Upper lobe of left lung (tissue), 6 donors: ENCODE measurements at regions not wholly inside any gene's neighbourhood (a gene's known extent, or its start where the extent isn't known, plus 50 kb on each side); places are given as distances from the start of the nearest gene placed in this dataset.

Experiments used
- ATAC-seq, 2 donors: fragments of 200-7000 bp; cut with Tn5 transposase; one replicate each; pipeline ENCODE4 v1.9.1; 2022; ENCODE audit warnings: mild to moderate bottlenecking in 2 of 2, moderate library complexity in 2 of 2; ENCODE audit not compliant: low FRiP score in 2 of 2
- DNase-seq, 2 donors: peaks; one replicate each; pipeline ENCODE4 v3.0.0-alpha.2; 2019 to 2020
- H3K27ac ChIP-seq, 4 donors: fragments of 200-600 bp; sonication (generic); one replicate each; pipeline ENCODE4 v1.5.1; 2016 to 2019
- H3K27me3 ChIP-seq, 4 donors: fragments of 200-600 bp; sonication (generic); one replicate each; pipeline ENCODE4 v1.5.1; 2017 to 2019
- H3K36me3 ChIP-seq, 4 donors: fragments of 200-600 bp; sonication (generic); one replicate each; pipeline ENCODE4 v1.5.1; 2016 to 2019
- H3K4me1 ChIP-seq, 4 donors: fragments of 200-600 bp; sonication (generic); one replicate each; pipeline ENCODE4 v1.5.1; 2018 to 2019
- H3K4me3 ChIP-seq, 4 donors: fragments of 200-600 bp; sonication (generic); one replicate each; pipeline ENCODE4 v1.5.1; 2017 to 2019; ENCODE audit warnings: mild to moderate bottlenecking in 2 of 4, moderate library complexity in 1 of 4
- H3K9me3 ChIP-seq, 4 donors: fragments of 200-600 bp; sonication (generic); one replicate each; pipeline ENCODE4 v1.5.1; 2018 to 2019
- CTCF ChIP-seq, 6 experiments: fragments of 450-650 bp in 4 of 6; fragments of 200-600 bp in 2 of 6; sonication (generic) in 2 of 6; IDR thresholded peaks; one replicate each; pipeline ENCODE4 v1.5.1; 2016 to 2019; ENCODE audit warnings: antibody characterized with exemption in 6 of 6
- EP300 ChIP-seq, 4 donors: sonication (generic); formaldehyde crosslinking; IDR thresholded peaks; one replicate each; pipeline ENCODE4 v1.5.1; 2017; ENCODE audit warnings: antibody characterized with exemption in 4 of 4, control low read depth in 2 of 4
- POLR2A ChIP-seq, 4 donors: fragments of 450-650 bp; IDR thresholded peaks; one replicate each; pipeline ENCODE4 v1.5.1; 2016 to 2017; ENCODE audit warnings: antibody characterized with exemption in 4 of 4, mild to moderate bottlenecking in 2 of 4
- POLR2AphosphoS5 ChIP-seq, 2 donors: sonication (generic); formaldehyde crosslinking; IDR thresholded peaks; one replicate each; pipeline ENCODE4 v1.5.1; 2017; ENCODE audit warnings: antibody characterized with exemption in 2 of 2
- WGBS, 2 donors: methylation state at CpG; one replicate each; pipeline ENCODE4 v1.1.5; 2017 to 2018; 5-methylcytosine and 5-hydroxymethylcytosine counted together
- donor health status: DM: no; HTN: no; CAD: no; lungs with moderate emphysema.
- donor health status: DM: no; HTN: yes; CAD: no; lungs with severe emphysema.

DNA sequence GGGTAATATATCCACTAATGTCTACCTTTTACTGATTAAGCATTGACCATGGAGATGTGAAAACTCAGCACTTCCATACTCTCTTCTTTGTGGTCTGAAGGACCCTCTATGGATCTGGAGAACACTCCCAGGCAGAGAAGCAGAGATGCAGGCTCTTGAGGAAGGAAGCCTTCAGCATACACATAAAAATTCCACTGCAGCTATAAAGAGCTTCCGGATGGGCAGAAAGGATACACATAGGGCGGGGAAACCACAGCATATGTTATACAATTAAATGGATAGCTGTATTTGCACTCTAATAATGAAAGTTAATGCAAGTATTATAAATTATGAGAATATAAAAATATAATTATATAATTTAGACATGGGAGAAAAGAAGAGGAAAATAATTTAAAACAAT, 1258.2 kb upstream of the ALCAM start:
- ATAC-seq = no peak
- WGBS, 2 donors = 47 to 52% methylated on average over 2 of the region's 2 CpGs
- H3K4me3 ChIP-seq = no peak overlapping the region
- no peak for DNase-seq
- H3K4me1 ChIP-seq = no peaks in the 10 kb centered on the region
- H3K27me3 ChIP-seq = no peaks in the 10 kb centered on the region
- H3K27ac ChIP-seq = no peak overlapping the region
- TF ChIP-seq POLR2AphosphoS5 (IDR thresholded peaks at IDR 0.05) (no peak), EP300 (IDR thresholded peaks at IDR 0.05) (no peak), POLR2A (IDR thresholded peaks at IDR 0.05) (no peak), CTCF (IDR thresholded peaks at IDR 0.05) (no peak)
- no peaks in the 10 kb centered on the region for H3K9me3 ChIP-seq
- no peaks in the 10 kb centered on the region for H3K36me3 ChIP-seq

- no peaks in the 10 kb centered on the region for H3K36me3 ChIP-seq
- no peak overlapping the region for H3K4me3 ChIP-seq
- no peaks in the 10 kb centered on the region for H3K4me1 ChIP-seq
- peak; percentile 16 to 26 for ATAC-seq
- DNase-seq = peak in 1 of 2 donors; percentile 9
- WGBS, 2 donors = 80 to 89% methylated on average over 4 of the region's 4 CpGs
- H3K27ac ChIP-seq = no peak overlapping the region
- TF ChIP-seq CTCF (IDR thresholded peaks at IDR 0.05) (no peak), POLR2AphosphoS5 (IDR thresholded peaks at IDR 0.05) (no peak), POLR2A (IDR thresholded peaks at IDR 0.05) (no peak), EP300 (IDR thresholded peaks at IDR 0.05) (no peak)
- no peaks in the 10 kb centered on the region for H3K27me3 ChIP-seq
- peaks cover 0 to 5% (median 0%) of the 10 kb centered on the region in 4 donors for H3K9me3 ChIP-seq
Measured at GRCh38 chr3:104126463-104126862, 1240.2 kb upstream of the ALCAM start.

- no peak overlapping the region for H3K4me3 ChIP-seq
- ATAC-seq (no peak), DNase-seq (no peak)
- WGBS, 2 donors = 89 to 93% methylated on average over 7 of the region's 7 CpGs
- H3K9me3 ChIP-seq = peaks cover 0 to 5% (median 0%) of the 10 kb centered on the region in 4 donors
- no peaks in the 10 kb centered on the region for H3K4me1 ChIP-seq
- no peaks in the 10 kb centered on the region for H3K27me3 ChIP-seq
- TF ChIP-seq EP300 (IDR thresholded peaks at IDR 0.05) = no peak
- TF ChIP-seq POLR2A (IDR thresholded peaks at IDR 0.05) = no peak
- no peak for TF ChIP-seq CTCF (IDR thresholded peaks at IDR 0.05)
- no peak for TF ChIP-seq POLR2AphosphoS5 (IDR thresholded peaks at IDR 0.05)
- H3K27ac ChIP-seq = no peak overlapping the region
- H3K36me3 ChIP-seq = no peaks in the 10 kb centered on the region
Measured at GRCh38 chr3:104126864-104127553, 1239.7 kb upstream of the ALCAM start.

GRCh38 chr3:104127830-104128229, 1238.9 kb upstream of the ALCAM start:
- TF ChIP-seq CTCF (IDR thresholded peaks at IDR 0.05) = no peak
- no peak for TF ChIP-seq POLR2AphosphoS5 (IDR thresholded peaks at IDR 0.05)
- TF ChIP-seq POLR2A (IDR thresholded peaks at IDR 0.05) = no peak
- no peak for TF ChIP-seq EP300 (IDR thresholded peaks at IDR 0.05)
- Histone ChIP-seq H3K4me3 (no peak overlapping the region), H3K36me3 (no peaks in the 10 kb centered on the region), H3K9me3 (peaks cover 0 to 5% (median 0%) of the 10 kb centered on the region in 4 donors), H3K4me1 (no peaks in the 10 kb centered on the region), H3K27ac (no peak overlapping the region), H3K27me3 (no peaks in the 10 kb centered on the region)
- DNase-seq (no peak), ATAC-seq (no peak)
- WGBS, 2 donors = 82 to 89% methylated on average over 3 of the region's 3 CpGs
